ENCODE measurements at regions not wholly inside any gene's neighbourhood (a gene's known extent, or its start where the extent isn't known, plus 50 kb on each side); places are given as distances from the start of the nearest gene placed in this dataset.

DNA sequence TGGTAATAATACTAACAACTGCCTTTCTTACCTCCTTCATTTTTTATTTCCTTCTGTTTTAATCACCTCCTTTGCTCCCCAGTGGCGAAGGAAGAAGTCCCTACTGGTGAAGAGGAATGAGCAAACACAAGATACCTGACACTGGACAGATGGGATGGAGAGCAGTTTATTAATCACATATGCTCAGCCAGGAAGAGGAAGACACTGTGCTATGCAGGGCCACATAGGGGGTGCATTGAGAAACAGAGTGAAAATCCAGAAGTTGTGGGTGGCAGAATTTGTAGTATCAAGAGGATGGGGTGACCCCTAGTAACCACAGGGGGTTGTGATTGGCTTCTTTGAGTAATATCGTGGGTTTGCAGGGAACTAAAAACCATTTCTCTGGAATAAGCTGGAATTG is 1041.9 kb downstream of the OTOL1 start:
- Histone ChIP-seq H4K20me1 (ENCODE audit: insufficient read depth, low read length) (no peaks in the 10 kb centered on the region), H3K27me3 (ENCODE audit: insufficient read depth, low read length) (no peaks in the 10 kb centered on the region), H3K27ac (ENCODE audit: low read depth, low read length) (no peak overlapping the region), H3K79me2 (ENCODE audit: insufficient read depth, low read length) (no peaks in the 10 kb centered on the region), H3K4me2 (ENCODE audit: insufficient read depth, low read length) (no peak overlapping the region), H3K36me3 (ENCODE audit: insufficient read depth, low read length) (no peaks in the 10 kb centered on the region), H3K4me1 (ENCODE audit: insufficient read depth, low read length) (no peaks in the 10 kb centered on the region), H3K9me3 (ENCODE audit: low read depth, low read length) (no peaks in the 10 kb centered on the region), H3K4me3 (ENCODE audit: insufficient read depth, low read length) (no peak overlapping the region), H2AFZ (ENCODE audit: low read length) (no peak overlapping the region)
- DNase-seq (ENCODE audit: insufficient read length, low spot score, missing footprints): no peak
- TF ChIP-seq, protein P1, sequence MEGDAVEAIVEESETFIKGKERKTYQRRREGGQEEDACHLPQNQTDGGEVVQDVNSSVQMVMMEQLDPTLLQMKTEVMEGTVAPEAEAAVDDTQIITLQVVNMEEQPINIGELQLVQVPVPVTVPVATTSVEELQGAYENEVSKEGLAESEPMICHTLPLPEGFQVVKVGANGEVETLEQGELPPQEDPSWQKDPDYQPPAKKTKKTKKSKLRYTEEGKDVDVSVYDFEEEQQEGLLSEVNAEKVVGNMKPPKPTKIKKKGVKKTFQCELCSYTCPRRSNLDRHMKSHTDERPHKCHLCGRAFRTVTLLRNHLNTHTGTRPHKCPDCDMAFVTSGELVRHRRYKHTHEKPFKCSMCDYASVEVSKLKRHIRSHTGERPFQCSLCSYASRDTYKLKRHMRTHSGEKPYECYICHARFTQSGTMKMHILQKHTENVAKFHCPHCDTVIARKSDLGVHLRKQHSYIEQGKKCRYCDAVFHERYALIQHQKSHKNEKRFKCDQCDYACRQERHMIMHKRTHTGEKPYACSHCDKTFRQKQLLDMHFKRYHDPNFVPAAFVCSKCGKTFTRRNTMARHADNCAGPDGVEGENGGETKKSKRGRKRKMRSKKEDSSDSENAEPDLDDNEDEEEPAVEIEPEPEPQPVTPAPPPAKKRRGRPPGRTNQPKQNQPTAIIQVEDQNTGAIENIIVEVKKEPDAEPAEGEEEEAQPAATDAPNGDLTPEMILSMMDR (IDR thresholded peaks at IDR 0.05; ENCODE audit: extremely low read depth, low read depth, low read length): no peak

DNA sequence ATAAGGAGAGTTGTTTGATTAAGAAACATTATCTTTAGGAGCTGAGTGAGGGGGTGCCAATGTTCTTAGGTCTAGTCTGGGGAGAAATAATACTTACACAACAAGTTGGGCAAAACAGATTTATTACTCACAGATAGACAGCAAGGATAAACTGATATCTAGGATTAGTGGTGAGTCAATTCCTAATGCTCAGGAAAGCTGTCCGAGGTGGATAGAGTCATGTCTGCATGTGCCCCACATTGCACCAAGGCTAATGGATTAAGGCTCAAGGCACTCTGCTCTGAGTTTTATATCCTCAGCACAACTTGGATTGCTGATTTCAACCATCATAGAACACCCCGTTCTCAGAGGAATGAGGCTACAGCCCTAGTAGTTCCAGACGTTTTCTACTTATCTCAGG is 1042.3 kb downstream of the OTOL1 start:
- no peak for DNase-seq (ENCODE audit: insufficient read length, low spot score, missing footprints)
- H3K4me3 ChIP-seq (ENCODE audit: insufficient read depth, low read length): no peak overlapping the region

DNA sequence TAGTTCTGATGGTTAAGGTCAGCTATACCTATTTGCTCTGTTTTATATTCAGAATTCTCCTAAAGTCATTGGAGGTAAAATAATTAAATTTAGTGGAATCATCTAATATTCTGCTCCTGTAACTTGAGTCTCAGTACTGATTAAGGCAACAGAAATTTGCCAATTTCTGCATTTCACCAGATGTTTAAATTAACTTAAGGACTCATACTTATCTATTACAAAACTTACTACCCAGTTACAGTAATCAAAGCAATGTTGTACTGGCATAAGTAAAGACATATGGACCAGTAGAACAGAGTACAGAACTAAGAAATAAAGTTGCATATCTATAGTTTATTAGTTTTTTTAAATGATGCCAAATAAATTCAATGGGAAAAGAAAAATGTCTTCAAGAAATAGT is 1043.8 kb downstream of the OTOL1 start:
- Histone ChIP-seq H3K4me3 (ENCODE audit: insufficient read depth, low read length) (no peak overlapping the region), H3K27ac (ENCODE audit: low read depth, low read length) (no peak overlapping the region), H3K79me2 (ENCODE audit: insufficient read depth, low read length) (no peaks in the 10 kb centered on the region), H2AFZ (ENCODE audit: low read length) (no peak overlapping the region), H3K36me3 (ENCODE audit: insufficient read depth, low read length) (no peaks in the 10 kb centered on the region), H3K4me2 (ENCODE audit: insufficient read depth, low read length) (no peak overlapping the region), H3K9me3 (ENCODE audit: low read depth, low read length) (no peaks in the 10 kb centered on the region), H3K27me3 (ENCODE audit: insufficient read depth, low read length) (no peaks in the 10 kb centered on the region), H4K20me1 (ENCODE audit: insufficient read depth, low read length) (no peaks in the 10 kb centered on the region), H3K4me1 (ENCODE audit: insufficient read depth, low read length) (no peaks in the 10 kb centered on the region)
- TF ChIP-seq, protein P1 (IDR thresholded peaks at IDR 0.05; ENCODE audit: extremely low read depth, low read depth, low read length): no peak
- no peak for DNase-seq (ENCODE audit: insufficient read length, low spot score, missing footprints)

More for the DNA sequence above, 1042.3 kb downstream of the OTOL1 start:
- Histone ChIP-seq H3K27me3 (ENCODE audit: insufficient read depth, low read length) (no peaks in the 10 kb centered on the region), H3K4me1 (ENCODE audit: insufficient read depth, low read length) (no peaks in the 10 kb centered on the region), H3K27ac (ENCODE audit: low read depth, low read length) (no peak overlapping the region), H3K79me2 (ENCODE audit: insufficient read depth, low read length) (no peaks in the 10 kb centered on the region), H3K36me3 (ENCODE audit: insufficient read depth, low read length) (no peaks in the 10 kb centered on the region), H2AFZ (ENCODE audit: low read length) (no peak overlapping the region), H3K9me3 (ENCODE audit: low read depth, low read length) (no peaks in the 10 kb centered on the region), H4K20me1 (ENCODE audit: insufficient read depth, low read length) (no peaks in the 10 kb centered on the region), H3K4me2 (ENCODE audit: insufficient read depth, low read length) (no peak overlapping the region)
- TF ChIP-seq, protein P1 (IDR thresholded peaks at IDR 0.05; ENCODE audit: extremely low read depth, low read depth, low read length): no peak

DNA sequence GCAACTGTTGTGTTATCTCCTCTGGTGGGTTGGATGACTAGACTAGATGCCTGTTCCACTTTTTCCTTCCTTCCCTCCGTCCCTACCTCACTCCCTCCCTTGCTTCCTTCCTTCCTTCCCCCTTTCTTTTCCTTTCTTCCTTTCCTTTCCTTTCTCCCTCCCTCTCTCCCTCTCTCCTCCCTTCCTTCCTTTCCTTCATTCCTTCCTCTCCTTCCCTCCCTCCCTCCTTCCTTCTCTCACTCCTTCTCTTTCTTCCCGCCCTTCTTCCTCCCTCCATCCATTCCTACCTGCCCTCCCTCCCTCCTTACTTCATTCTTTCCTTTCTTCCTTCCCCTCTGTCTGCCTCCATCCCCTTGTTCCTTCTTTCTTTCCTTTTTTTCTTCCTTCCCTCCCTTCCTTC is 1045.3 kb downstream of the OTOL1 start:
- Histone ChIP-seq H4K20me1 (ENCODE audit: insufficient read depth, low read length) (no peaks in the 10 kb centered on the region), H2AFZ (ENCODE audit: low read length) (no peak overlapping the region), H3K79me2 (ENCODE audit: insufficient read depth, low read length) (no peaks in the 10 kb centered on the region), H3K27ac (ENCODE audit: low read depth, low read length) (no peak overlapping the region), H3K36me3 (ENCODE audit: insufficient read depth, low read length) (no peaks in the 10 kb centered on the region), H3K4me3 (ENCODE audit: insufficient read depth, low read length) (no peak overlapping the region), H3K4me2 (ENCODE audit: insufficient read depth, low read length) (no peak overlapping the region), H3K27me3 (ENCODE audit: insufficient read depth, low read length) (no peaks in the 10 kb centered on the region), H3K9me3 (ENCODE audit: low read depth, low read length) (no peaks in the 10 kb centered on the region), H3K4me1 (ENCODE audit: insufficient read depth, low read length) (no peaks in the 10 kb centered on the region)
- TF ChIP-seq, protein P1 (IDR thresholded peaks at IDR 0.05; ENCODE audit: extremely low read depth, low read depth, low read length): no peak
- DNase-seq (ENCODE audit: insufficient read length, low spot score, missing footprints): no peak

Measured in osteoblast (primary cell).